SK-N-SH treated with all-trans-retinoic acid at 6 μM for 48 hours (cell line): ENCODE measurements at regions not wholly inside any gene's neighbourhood (a gene's known extent, or its start where the extent isn't known, plus 50 kb on each side); places are given as distances from the start of the nearest gene placed in this dataset.

ENCODE experiments used
- ATAC-seq: fragments of 200-7000 bp; cut with Tn5 transposase; 3 replicates; pipeline ENCODE4 v1.9.1; 2020; ENCODE audit warnings: mild to moderate bottlenecking, moderate library complexity
- ARNTL ChIP-seq: fragments of 450-650 bp; formaldehyde crosslinking; IDR thresholded peaks from 2 replicates; pipeline ENCODE4 v1.5.0; 2020; ENCODE audit warnings: low read depth, mild to moderate bottlenecking, moderate library complexity, borderline replicate concordance
- BACH2 ChIP-seq: fragments of 250-450 bp; sonication (Bioruptor Pico); IDR thresholded peaks from 2 replicates; pipeline ENCODE4 v1.9.0; 2021; ENCODE audit warnings: mild to moderate bottlenecking, borderline replicate concordance
- CSDC2 ChIP-seq: fragments of 250-450 bp; sonication (Bioruptor Pico); IDR thresholded peaks from 2 replicates; pipeline ENCODE4 v1.5.0; 2020; ENCODE audit warnings: mild to moderate bottlenecking, moderate library complexity
- ESRRG ChIP-seq: fragments of 250-450 bp; sonication (Bioruptor Pico); IDR thresholded peaks from 2 replicates; pipeline ENCODE4 v1.6.1; 2021; ENCODE audit warnings: mild to moderate bottlenecking
- GLIS3 ChIP-seq: fragments of 250-450 bp; sonication (Bioruptor Pico); IDR thresholded peaks from 2 replicates; pipeline ENCODE4 v1.5.0; 2020; ENCODE audit warnings: mild to moderate bottlenecking, moderate library complexity
- ISL1 ChIP-seq: fragments of 250-450 bp; sonication (Bioruptor Pico); IDR thresholded peaks from 2 replicates; pipeline ENCODE4 v2.1.2; 2022; ENCODE audit warnings: mild to moderate bottlenecking, moderate library complexity
- OSR1 ChIP-seq: fragments of 250-450 bp; sonication (Bioruptor Pico); IDR thresholded peaks from 2 replicates; pipeline ENCODE4 v1.8.0; 2022; ENCODE audit warnings: moderate library complexity, mild to moderate bottlenecking, inconsistent platforms
- PPARA ChIP-seq: fragments of 250-450 bp; sonication (Bioruptor Pico); IDR thresholded peaks from 2 replicates; pipeline ENCODE4 v1.5.0; 2020; ENCODE audit warnings: mild to moderate bottlenecking, borderline replicate concordance
- RARB ChIP-seq: fragments of 250-450 bp; sonication (Bioruptor Pico); IDR thresholded peaks from 2 replicates; pipeline ENCODE4 v1.8.0; 2021; ENCODE audit warnings: mild to moderate bottlenecking, moderate library complexity
- SNAI2 ChIP-seq: fragments of 250-450 bp; sonication (Bioruptor Pico); IDR thresholded peaks from 2 replicates; pipeline ENCODE4 v1.5.0; 2020; ENCODE audit warnings: mild to moderate bottlenecking, moderate library complexity
- TCF4 ChIP-seq: fragments of 250-450 bp; sonication (Bioruptor Pico); IDR thresholded peaks from 2 replicates; pipeline ENCODE4 v1.8.0; 2021; ENCODE audit warnings: mild to moderate bottlenecking, moderate library complexity, borderline replicate concordance
- TOX ChIP-seq: fragments of 250-450 bp; sonication (Bioruptor Pico); IDR thresholded peaks from 2 replicates; pipeline ENCODE4 v1.8.0; 2021; ENCODE audit warnings: mild to moderate bottlenecking, moderate library complexity, borderline replicate concordance
- ZC3H10 ChIP-seq: fragments of 250-450 bp; sonication (Bioruptor Pico); IDR thresholded peaks from 2 replicates; pipeline ENCODE4 v1.5.1; 2021; ENCODE audit warnings: mild to moderate bottlenecking, moderate library complexity
- ZFP3 ChIP-seq: fragments of 250-450 bp; sonication (Bioruptor Pico); IDR thresholded peaks from 2 replicates; pipeline ENCODE4 v1.5.0; 2020; ENCODE audit warnings: mild to moderate bottlenecking, moderate library complexity
- ZFP30 ChIP-seq: fragments of 450-650 bp; formaldehyde crosslinking; IDR thresholded peaks from 2 replicates; pipeline ENCODE4 v1.5.0; 2022; ENCODE audit warnings: mild to moderate bottlenecking, moderate library complexity
- ZNF565 ChIP-seq: fragments of 450-650 bp; formaldehyde crosslinking; conservative IDR thresholded peaks from 2 replicates; pipeline ENCODE4 v1.5.0; 2020; ENCODE audit warnings: low read depth, mild to moderate bottlenecking, moderate library complexity
- ZNF70 ChIP-seq: fragments of 450-650 bp; formaldehyde crosslinking; IDR thresholded peaks from 2 replicates; pipeline ENCODE4 v1.5.0; 2020; ENCODE audit warnings: mild to moderate bottlenecking, moderate library complexity
- ZNF8 ChIP-seq: fragments of 450-650 bp; formaldehyde crosslinking; IDR thresholded peaks from 2 replicates; pipeline ENCODE4 v1.5.0; 2020; ENCODE audit warnings: mild to moderate bottlenecking, moderate library complexity
- TF ChIP-seq, protein P1 (sequence below): fragments of 250-450 bp; sonication (Bioruptor Pico); IDR thresholded peaks from 2 replicates; pipeline ENCODE4 v1.5.0; 2020; ENCODE audit warnings: mild to moderate bottlenecking, moderate library complexity
- TF ChIP-seq, protein P2 (sequence below): fragments of 250-450 bp; sonication (Bioruptor Pico); IDR thresholded peaks from 2 replicates; pipeline ENCODE4 v1.5.1; 2020; ENCODE audit warnings: low read depth, mild to moderate bottlenecking, moderate library complexity
- TF ChIP-seq, protein P3 (sequence below): fragments of 250-450 bp; sonication (Bioruptor Pico); IDR thresholded peaks from 2 replicates; pipeline ENCODE4 v1.5.1; 2021; ENCODE audit warnings: mild to moderate bottlenecking, moderate library complexity
- TF ChIP-seq, protein P4 (sequence below): fragments of 250-450 bp; sonication (Bioruptor Pico); IDR thresholded peaks from 2 replicates; pipeline ENCODE4 v1.8.0; 2021; ENCODE audit warnings: low read depth, mild to moderate bottlenecking, moderate library complexity, borderline replicate concordance

DNA sequence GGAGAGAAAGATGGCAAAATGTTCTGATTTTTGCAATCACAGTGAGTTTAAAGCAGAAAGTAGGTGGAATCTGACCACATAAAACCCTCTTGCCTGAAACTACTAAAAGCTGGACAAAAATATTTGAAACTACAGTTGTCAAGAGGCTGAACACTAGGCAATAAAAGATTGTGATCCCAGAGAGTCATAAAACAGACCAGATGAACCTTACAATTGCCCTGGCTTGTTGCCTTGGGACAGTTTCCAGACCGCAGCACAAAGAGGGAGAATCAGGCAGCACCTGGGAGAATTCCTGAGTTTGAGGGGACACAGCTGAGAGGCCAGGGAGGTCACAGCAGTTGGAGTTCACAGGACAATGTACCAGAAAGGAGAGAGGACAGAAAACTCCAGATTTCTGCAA, 107.3 kb upstream of the NANOS1 start:
- TF ChIP-seq SNAI2 (CRISPR knock-in tag) (no peak), ZNF8 (CRISPR knock-in tag) (no peak), ZNF565 (CRISPR knock-in tag) (no peak), ZC3H10 (CRISPR knock-in tag) (no peak), ESRRG (CRISPR knock-in tag) (no peak), OSR1 (CRISPR knock-in tag) (no peak)
- TF ChIP-seq, protein P1, sequence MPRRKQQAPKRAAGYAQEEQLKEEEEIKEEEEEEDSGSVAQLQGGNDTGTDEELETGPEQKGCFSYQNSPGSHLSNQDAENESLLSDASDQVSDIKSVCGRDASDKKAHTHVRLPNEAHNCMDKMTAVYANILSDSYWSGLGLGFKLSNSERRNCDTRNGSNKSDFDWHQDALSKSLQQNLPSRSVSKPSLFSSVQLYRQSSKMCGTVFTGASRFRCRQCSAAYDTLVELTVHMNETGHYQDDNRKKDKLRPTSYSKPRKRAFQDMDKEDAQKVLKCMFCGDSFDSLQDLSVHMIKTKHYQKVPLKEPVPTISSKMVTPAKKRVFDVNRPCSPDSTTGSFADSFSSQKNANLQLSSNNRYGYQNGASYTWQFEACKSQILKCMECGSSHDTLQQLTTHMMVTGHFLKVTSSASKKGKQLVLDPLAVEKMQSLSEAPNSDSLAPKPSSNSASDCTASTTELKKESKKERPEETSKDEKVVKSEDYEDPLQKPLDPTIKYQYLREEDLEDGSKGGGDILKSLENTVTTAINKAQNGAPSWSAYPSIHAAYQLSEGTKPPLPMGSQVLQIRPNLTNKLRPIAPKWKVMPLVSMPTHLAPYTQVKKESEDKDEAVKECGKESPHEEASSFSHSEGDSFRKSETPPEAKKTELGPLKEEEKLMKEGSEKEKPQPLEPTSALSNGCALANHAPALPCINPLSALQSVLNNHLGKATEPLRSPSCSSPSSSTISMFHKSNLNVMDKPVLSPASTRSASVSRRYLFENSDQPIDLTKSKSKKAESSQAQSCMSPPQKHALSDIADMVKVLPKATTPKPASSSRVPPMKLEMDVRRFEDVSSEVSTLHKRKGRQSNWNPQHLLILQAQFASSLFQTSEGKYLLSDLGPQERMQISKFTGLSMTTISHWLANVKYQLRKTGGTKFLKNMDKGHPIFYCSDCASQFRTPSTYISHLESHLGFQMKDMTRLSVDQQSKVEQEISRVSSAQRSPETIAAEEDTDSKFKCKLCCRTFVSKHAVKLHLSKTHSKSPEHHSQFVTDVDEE (CRISPR knock-in tag), result no peak
- ATAC-seq, result no peak

DNA sequence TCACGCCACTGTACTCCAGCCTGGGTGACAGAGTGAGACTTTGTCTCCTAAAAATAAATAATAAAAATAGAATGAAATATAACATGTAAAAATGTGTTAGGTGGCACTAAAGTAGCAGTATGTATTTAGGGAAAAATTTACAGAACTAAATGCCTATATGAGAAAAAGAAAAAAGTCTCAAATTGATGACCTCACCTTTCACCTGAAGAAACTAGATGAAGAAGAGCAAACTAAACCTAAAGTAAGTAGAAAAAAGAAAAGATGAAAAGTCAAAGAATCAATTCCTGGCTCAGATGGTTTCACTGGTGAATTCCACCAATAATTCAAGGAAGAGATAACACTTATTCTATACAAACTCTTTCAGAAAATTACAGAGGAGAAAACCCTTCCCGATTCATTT, 106.5 kb upstream of the NANOS1 start:
- TF ChIP-seq ZNF8 (CRISPR knock-in tag) (no peak), ZFP3 (CRISPR knock-in tag) (no peak), TOX (CRISPR knock-in tag) (no peak), PPARA (CRISPR knock-in tag) (no peak), RARB (CRISPR knock-in tag) (no peak), SNAI2 (CRISPR knock-in tag) (no peak), ESRRG (CRISPR knock-in tag) (no peak), ZFP30 (CRISPR knock-in tag) (no peak), TCF4 (no peak), ZC3H10 (CRISPR knock-in tag) (no peak), ARNTL (CRISPR knock-in tag) (no peak), OSR1 (CRISPR knock-in tag) (no peak), ZNF70 (CRISPR knock-in tag) (no peak)
- TF ChIP-seq, protein P1 (CRISPR knock-in tag), result no peak
- TF ChIP-seq, protein P2, sequence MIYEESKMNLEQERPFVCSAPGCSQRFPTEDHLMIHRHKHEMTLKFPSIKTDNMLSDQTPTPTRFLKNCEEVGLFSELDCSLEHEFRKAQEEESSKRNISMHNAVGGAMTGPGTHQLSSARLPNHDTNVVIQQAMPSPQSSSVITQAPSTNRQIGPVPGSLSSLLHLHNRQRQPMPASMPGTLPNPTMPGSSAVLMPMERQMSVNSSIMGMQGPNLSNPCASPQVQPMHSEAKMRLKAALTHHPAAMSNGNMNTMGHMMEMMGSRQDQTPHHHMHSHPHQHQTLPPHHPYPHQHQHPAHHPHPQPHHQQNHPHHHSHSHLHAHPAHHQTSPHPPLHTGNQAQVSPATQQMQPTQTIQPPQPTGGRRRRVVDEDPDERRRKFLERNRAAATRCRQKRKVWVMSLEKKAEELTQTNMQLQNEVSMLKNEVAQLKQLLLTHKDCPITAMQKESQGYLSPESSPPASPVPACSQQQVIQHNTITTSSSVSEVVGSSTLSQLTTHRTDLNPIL (CRISPR knock-in tag), result no peak

DNA sequence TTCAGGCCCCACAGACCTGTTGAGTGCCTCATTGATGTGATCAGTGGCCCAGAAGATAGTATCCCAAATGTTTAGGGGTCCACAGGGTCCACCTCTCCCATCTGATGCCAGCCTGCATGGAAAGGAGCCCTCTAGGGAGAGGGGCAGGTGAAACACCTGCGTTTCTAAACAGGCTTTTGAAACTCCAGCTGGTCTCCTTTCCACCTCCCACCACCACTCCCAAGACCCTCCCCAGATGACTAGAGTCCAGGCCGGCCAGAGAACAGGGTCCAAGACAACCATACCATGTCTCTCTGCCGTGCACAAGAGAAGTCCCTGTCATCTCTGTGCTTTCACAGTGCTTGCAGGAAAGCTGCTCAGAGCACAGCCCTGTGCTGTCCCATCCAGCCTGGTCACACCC, 105.0 kb upstream of the NANOS1 start:
- ATAC-seq, result no peak
- no peak for TF ChIP-seq CSDC2 (CRISPR knock-in tag)
- no peak for TF ChIP-seq OSR1 (CRISPR knock-in tag)
- TF ChIP-seq, protein P2 (CRISPR knock-in tag), result no peak
- TF ChIP-seq ZC3H10 (CRISPR knock-in tag), result no peak
- TF ChIP-seq ESRRG (CRISPR knock-in tag), result no peak
- TF ChIP-seq TCF4, result no peak
- no peak for TF ChIP-seq ISL1 (CRISPR knock-in tag)
- no peak for TF ChIP-seq GLIS3
- no peak for TF ChIP-seq ZNF565 (CRISPR knock-in tag)
- no peak for TF ChIP-seq ZFP30 (CRISPR knock-in tag)
- TF ChIP-seq, protein P3, sequence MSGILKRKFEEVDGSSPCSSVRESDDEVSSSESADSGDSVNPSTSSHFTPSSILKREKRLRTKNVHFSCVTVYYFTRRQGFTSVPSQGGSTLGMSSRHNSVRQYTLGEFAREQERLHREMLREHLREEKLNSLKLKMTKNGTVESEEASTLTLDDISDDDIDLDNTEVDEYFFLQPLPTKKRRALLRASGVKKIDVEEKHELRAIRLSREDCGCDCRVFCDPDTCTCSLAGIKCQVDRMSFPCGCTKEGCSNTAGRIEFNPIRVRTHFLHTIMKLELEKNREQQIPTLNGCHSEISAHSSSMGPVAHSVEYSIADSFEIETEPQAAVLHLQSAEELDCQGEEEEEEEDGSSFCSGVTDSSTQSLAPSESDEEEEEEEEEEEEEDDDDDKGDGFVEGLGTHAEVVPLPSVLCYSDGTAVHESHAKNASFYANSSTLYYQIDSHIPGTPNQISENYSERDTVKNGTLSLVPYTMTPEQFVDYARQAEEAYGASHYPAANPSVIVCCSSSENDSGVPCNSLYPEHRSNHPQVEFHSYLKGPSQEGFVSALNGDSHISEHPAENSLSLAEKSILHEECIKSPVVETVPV (CRISPR knock-in tag), result no peak
- TF ChIP-seq, protein P4, sequence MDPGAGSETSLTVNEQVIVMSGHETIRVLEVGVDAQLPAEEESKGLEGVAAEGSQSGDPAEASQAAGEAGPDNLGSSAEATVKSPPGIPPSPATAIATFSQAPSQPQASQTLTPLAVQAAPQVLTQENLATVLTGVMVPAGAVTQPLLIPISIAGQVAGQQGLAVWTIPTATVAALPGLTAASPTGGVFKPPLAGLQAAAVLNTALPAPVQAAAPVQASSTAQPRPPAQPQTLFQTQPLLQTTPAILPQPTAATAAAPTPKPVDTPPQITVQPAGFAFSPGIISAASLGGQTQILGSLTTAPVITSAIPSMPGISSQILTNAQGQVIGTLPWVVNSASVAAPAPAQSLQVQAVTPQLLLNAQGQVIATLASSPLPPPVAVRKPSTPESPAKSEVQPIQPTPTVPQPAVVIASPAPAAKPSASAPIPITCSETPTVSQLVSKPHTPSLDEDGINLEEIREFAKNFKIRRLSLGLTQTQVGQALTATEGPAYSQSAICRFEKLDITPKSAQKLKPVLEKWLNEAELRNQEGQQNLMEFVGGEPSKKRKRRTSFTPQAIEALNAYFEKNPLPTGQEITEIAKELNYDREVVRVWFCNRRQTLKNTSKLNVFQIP (CRISPR knock-in tag), result no peak
- TF ChIP-seq ZNF8 (CRISPR knock-in tag), result no peak
- no peak for TF ChIP-seq BACH2 (CRISPR knock-in tag)
- no peak for TF ChIP-seq RARB (CRISPR knock-in tag)
- TF ChIP-seq, protein P1 (CRISPR knock-in tag), result no peak
- TF ChIP-seq ZNF70 (CRISPR knock-in tag), result no peak
- TF ChIP-seq PPARA (CRISPR knock-in tag), result no peak

More for the DNA sequence above, 106.5 kb upstream of the NANOS1 start:
- ATAC-seq, result no peak
